GM19043 (cell line): ENCODE measurements at regions not wholly inside any gene's neighbourhood (a gene's known extent, or its start where the extent isn't known, plus 50 kb on each side); places are given as distances from the start of the nearest gene placed in this dataset.

Experiments
- ATAC-seq: cut with Tn5 transposase; IDR thresholded peaks from one replicate; pipeline ENCODE4 v1.9.1; 2021; ENCODE audit warnings: low read depth; ENCODE audit not compliant: unreplicated experiment

DNA sequence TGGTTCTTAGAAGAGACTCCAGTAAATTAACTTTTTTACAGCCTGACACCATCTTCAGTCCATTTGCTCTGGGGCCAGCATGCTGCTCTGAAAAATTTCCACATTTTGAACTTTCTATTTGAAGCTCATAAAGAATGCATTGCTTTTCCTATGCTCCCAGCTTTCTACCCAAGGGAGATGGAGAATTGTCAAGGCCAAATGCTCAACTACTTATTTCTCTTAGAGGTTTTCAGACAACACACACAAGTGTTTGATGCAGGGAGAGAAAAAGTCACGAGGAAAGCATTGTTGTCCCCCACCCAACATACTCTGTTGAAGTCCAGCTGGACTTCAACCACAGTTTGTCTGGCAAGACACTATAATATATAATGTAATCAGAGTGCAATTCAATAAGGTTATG is 100.3 kb upstream of the CADPS start:
- no peak for ATAC-seq

DNA sequence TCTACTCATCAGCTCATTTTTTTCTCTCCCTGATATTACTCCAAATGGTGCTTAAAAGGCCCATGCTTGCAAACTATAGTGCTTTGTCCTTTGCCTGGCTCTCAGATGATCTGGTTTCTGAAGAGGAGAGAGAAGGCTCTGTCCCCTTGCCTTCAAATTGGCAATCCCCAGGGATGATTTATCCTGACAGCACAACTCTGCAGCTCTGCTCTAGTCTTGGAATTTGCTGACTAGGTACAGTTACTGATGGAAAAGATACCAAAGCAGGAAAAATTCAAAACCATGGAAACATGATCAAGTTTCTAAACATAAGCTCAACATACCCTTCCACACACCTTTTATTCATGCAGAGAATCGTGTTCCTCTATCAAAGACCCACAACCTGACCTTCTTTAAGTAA is 106.7 kb upstream of the CADPS start:
- ATAC-seq: no peak

- ATAC-seq: no peak
These were observed 107.7 kb upstream of the CADPS start for GRCh38 chr3:62982795-62983455.

DNA sequence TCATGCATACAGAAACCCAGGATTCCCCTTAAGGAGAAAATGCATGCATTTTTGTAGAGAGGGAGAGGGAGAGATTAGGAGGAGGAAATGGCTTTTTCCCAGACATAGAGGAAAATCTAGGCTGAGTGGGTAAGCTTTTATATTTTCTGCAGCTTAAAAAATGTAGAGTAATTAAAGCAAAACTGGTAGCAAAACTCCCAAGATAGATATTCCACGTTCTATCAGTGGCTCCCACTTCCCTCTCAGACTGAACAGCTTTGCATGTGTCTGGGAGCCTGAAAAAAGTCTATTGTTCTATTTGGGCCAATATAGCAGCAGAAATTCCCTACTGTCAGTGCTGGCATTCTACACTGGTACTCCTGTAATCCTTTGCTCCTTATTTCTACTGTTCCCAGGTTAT is 110.8 kb upstream of the CADPS start:
- no peak for ATAC-seq

DNA sequence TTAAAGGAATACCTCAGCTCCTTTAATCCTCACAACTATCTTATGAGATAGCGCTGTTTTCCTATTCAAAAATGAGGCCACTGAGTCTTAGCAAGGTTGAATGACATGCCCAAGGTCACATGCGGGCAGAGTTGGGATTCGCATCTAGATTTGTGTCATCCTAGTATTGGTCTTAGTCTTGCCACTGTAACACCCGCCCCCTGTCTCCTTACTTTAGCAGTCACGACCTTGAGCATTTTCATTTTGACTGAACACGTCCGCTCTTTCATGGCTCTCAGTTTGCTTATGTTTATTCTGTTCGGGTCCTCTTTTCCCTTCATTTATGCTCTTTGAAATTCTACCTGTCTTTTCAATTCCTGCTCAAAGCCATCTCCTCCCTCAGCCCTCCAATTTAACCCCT is 112.5 kb upstream of the CADPS start:
- no peak for ATAC-seq

DNA sequence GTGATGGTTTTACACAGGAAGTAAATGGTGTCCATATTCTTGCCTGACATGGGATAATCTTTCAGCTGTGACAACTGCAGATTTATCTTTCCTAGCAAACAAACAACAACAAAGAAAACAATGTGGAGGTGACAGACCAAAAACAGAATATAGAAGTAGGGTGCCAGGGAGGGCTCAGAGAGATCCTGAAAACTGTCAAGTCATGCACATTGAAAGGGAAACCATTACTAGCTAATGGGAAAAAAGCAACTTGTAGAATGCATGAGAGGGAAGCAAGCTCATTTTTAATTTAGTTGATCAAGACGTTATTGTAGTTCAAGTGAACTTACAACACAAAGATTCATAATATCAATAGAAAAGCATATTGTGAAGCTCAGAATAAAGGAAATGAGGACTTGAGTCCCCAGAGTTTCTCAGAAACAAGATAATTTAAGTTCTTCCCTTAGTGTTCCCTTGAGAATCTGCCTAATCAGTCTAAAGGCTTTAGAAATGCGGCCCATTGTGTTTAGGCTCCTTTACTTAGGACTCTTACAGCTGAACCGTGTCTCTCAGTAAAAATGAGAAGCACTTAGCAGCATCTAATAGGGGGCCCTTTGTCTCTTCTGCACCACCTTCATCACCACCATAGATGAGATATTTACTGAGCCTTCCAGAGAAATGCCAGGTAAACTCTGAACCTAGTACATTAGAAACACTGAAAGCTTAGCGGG is 115.6 kb upstream of the CADPS start:
- no peak for ATAC-seq

- ATAC-seq: no peak
These were observed 117.3 kb upstream of the CADPS start for GRCh38 chr3:62992520-62992919.

DNA sequence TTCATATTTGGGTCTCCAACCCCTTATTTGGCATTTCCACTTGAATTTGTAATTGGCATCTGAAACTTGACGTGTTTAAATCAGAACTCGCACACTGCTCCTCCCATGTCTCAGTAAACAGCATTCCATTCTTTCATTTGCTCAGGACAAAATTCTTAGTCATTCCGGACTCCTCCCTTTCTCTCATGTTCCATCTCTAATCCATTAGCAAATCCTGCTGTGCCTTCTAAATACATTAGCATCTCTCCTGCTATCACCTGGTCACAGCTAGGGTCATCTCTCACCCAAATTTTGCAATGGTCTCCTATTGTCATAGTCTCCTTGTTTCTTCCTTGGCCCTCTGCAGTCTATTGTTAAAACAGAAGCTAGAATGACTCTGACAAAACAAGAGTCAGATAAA is 119.9 kb upstream of the CADPS start:
- no peak for ATAC-seq

DNA sequence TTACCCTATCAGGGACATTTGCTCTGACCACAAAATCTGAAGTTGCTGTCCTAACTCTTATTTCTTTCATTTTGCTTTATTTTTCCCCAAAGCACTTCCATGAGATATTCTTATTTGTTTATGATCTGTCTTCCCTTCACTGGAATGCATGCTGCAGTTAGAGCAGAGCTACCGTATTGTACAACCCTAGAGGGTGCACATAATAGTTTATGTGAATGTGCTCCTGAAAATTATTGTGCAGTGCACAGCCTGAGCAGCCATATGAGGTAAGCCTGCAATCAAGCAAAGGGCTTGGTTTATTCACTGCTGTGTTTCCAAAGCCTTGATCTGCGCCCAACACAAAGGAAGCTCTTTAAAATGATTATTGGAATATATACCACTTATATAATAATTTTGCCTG is 120.3 kb upstream of the CADPS start:
- no peak for ATAC-seq

- no peak for ATAC-seq
These were observed 122.2 kb upstream of the CADPS start for GRCh38 chr3:62997369-62997768.

DNA sequence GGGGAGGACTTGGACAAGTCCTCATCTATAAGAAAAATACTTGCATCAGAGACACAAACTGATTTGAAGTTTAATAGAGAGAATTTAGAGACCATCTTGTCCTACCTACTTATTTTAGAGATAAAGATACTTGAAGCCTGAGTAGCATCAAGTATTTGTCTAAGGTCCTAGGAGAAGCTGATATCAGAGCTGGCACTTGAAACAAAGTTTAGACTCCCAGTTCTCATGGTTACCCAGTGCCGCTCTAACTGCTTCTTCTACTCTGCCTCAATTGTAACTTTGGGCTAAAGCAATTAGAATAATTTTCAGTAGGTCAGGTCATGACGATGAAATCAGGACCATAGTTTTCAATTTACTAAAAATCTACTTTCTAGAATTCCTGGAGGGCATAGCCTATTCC is 123.9 kb upstream of the CADPS start:
- ATAC-seq: no peak

- no peak for ATAC-seq
These were observed 124.6 kb upstream of the CADPS start for GRCh38 chr3:62999791-63000190.

DNA sequence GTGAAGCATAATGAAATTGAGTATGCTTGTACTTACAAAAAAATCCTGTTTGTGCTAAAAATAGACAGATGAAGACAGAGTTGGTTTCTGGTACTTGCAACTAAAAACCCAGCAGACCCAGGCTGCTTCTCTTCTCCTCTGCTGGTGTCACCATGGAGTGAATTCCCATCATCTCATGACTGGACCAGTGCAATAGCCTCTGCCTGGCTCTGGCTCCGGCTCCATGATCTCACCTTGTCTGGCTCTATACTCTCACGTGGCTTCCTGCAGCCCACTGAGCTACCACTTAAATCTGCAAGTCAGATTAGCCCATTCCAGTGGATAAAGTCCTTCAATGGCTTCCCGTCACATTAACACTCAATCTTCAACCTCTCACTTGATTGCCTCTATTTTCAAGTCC is 129.2 kb upstream of the CADPS start:
- no peak for ATAC-seq

GRCh38 chr3:63015614-63016309 is 140.5 kb upstream of the CADPS start:
- no peak for ATAC-seq

DNA sequence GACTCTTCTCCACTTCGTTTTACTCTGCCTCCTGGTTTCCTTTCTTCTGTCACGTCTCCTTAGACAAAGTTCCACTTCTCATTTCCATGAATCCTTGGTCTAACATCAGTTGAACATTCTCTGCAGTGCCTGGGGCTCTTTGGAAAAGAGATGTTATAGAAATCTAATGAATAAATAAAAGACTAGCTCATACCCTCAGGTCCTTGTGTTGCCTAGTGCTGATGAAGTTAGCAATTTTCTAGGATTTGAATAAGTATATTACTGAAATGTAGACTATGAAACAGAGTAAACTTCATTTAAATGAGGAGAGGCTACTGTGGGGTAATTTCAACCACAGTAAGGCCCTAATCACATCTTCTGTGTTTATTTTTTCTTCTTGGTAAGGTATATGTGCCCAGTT is 146.9 kb upstream of the CADPS start:
- ATAC-seq: no peak

GRCh38 chr3:63026722-63027121 is 151.5 kb upstream of the CADPS start:
- ATAC-seq: no peak

GRCh38 chr3:63029326-63029725 is 154.1 kb upstream of the CADPS start:
- no peak for ATAC-seq

DNA sequence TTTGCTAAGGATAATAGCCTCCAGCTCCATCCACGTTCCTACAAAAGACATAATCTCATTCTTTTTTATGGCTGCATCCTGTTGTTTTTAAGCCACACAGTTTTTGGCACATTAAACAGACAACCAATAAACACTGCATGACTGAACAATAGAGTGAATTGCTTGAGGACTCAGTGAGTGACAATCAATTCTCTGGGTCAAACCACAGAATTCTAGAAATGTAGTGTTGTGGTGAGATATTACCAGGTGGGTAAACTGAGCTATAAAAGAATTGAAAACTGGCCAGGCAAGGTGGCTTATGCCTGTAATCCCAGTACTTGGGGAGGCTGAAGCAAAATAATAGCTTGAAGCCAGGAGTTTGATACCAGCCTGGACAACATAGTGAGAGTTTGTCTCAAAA is 154.7 kb upstream of the CADPS start:
- ATAC-seq: no peak

- ATAC-seq: no peak
These were observed 155.4 kb upstream of the CADPS start for GRCh38 chr3:63030666-63031065.

DNA sequence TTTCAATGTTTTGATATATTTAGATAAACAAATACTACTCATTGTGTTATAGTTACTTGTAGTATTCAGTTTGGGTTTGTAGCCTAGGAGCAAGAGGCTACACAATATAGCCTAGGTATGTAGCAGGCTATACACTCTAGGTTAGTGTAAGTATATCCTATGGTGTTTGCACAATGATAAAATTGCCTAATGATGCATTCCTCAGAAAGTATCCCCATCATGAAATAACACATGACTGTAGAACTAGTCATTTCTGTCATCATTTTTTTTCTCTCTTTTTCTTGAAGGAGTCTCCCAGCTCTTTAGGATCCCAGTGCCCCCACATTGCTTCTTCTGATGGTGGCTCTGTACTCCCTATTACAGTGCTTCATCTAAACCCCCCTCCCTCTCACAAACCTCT is 157.7 kb upstream of the CADPS start:
- no peak for ATAC-seq

- ATAC-seq: no peak
These were observed 158.9 kb upstream of the CADPS start for GRCh38 chr3:63034101-63034500.

DNA sequence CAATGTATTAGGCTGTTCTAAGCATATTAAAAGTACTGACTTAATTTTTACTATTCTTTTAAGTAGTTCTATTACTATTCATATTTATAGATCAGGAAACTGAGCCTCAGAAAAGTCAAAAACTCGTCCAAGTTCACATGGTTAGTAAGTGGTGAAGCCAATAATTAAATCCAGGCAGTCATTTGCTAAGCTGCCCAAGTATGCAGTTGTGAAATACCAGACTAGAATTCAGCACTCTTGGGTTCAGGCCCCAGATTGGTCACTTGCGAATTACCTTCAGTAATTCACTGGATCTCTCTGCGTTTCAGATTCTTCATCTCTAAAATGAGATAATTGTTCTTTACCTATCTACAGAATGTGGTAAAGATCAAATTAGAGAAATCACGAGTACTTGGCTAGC is 161.9 kb upstream of the CADPS start:
- no peak for ATAC-seq
